ENCODE measurements at regions not wholly inside any gene's neighbourhood (a gene's known extent, or its start where the extent isn't known, plus 50 kb on each side); places are given as distances from the start of the nearest gene placed in this dataset.
"Not testable (repeated sequence)": the region's sequence is repeated elsewhere in the genome, so short reads cannot be mapped to it uniquely, and the experiment has no call there.

DNA sequence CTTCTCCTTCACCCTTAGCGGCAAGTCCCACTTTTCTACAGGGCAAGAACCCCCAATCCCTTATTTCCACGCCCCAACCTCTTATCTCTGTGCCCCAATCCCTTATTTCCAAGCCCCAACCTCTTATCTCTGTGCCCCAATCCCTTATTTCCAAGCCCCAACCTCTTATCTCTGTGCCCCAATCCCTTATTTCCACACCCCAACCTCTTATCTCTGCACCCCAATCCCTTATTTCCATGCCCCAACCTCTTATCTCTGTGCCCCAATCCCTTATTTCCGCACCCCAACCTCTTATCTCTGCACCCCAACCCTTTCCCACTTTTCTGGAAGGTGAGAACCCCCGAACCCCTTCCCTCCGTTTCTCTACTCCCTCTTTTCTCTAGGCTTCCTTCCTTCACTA, 116.1 kb upstream of the GJE1 start:
- DNase-seq (ENCODE audit: missing footprints); ATAC-seq; intact Hi-C loops (cut with DNase I): not testable (repeated sequence)

DNA sequence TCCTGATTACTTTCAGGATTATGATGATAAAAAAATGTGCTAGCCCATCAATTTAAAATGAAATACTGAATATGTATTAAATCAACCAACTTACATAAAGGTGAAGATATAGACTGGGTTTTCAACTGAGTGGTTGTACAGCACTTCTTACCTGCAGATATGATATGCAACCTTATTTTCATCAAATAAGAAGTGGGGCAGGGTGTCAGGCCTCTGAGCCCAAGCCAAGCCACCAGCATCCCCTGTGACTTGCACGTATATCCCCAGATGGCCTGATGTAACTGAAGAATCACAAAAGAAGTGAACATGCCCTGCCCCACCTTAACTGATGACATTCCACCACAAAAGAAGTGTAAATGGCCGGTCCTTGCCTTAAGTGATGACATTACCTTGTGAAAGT, 117.3 kb upstream of the GJE1 start:
- DNase-seq (ENCODE audit: missing footprints); intact Hi-C loops (cut with DNase I); ATAC-seq: not testable (repeated sequence)

DNA sequence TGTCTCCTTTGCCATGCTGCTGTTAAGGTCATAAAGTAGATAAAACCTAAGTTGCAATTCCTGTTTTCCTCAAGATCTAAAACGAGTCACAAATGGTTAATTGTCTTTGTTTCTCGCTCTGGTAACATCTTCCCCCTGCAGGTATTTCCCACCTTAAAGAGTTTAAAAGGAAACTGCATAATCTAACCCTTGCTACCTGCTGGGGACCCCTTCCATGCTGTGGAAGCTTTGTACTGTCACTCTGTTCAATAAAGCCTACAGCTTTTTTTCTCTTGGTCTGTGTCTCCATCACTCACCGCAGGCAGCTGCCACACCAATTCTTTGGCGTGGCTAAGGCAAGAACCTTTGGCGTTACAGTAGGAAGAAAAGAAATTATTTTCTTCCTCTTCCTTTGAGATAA, 117.7 kb upstream of the GJE1 start:
- intact Hi-C loops (cut with DNase I), result no loop called here
- no peak for DNase-seq (ENCODE audit: missing footprints)
- no peak for ATAC-seq

DNA sequence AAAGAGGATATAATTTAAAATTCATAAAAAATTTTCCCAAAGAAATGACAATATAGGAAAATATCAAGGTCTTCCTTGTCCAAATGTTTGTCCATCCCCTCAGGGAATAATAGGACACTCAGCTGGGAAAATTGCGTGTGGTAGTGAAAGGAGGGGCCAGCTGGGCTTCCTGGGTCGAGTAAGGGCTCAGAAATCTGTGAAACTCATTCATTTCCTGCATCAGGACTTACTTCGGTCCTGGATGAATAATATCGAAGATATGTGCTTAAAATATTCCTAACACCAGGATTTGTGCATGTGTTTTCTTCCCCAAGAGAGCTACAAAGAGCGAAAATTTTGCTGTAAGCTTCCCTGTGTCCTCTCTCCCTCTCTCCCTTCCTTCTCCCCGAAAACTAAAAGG, 118.2 kb upstream of the GJE1 start:
- no peak for ATAC-seq
- intact Hi-C loops (cut with DNase I), result no loop called here

DNA sequence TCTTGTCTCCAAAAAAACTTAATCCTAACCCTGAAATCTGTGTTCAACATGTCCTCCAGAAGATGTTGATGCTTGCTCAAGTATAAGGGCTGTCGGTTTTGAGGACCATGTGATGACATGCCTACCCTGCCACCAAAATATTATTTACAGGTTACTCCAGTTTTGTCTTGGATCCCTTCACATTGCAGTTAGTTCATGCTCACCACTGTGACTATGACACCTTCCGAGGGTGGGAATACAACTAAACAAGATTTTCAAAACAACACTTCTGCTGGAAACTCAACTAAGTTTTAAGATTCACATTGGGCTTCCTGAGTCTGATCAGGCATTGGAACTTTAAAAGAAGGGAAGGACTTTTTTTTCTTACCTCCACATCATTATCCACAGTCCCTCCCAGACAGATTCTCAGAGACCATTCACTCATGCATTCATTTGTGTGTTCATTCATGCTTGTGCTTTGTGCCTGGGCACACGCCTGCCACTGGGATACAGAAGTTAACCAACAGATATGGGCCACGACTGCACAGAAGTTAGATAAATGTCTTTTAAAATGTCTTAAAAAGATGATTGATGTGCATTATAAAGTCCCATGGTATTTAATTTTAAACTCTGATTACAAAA, 118.7 kb upstream of the GJE1 start:
- ATAC-seq (no peak), DNase-seq (ENCODE audit: missing footprints) (no peak)
- intact Hi-C loops (cut with DNase I), result no loop called here

More for the DNA sequence above, 118.2 kb upstream of the GJE1 start:
- DNase-seq (ENCODE audit: missing footprints), result no peak

DNA sequence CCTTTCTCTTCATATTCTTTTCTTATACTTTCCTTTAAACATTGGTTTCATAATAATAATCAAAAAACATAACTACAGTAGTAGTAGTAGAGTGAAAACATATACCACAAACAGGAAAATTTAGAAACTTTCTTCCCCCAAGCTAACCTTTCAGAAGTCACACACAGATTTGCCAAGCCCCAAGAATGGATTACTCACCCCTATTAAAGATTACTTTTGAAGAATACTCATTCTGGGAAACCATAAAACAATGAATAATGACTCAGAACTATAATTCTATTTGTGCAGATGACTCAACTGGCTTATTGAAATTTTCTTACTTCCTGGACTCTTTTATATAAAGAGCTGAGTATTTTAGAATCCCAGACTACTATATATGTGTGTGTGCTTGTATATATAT, 119.4 kb upstream of the GJE1 start:
- no peak for ATAC-seq
- DNase-seq (ENCODE audit: missing footprints), result no peak
- intact Hi-C loops (cut with DNase I), result no loop called here

DNA sequence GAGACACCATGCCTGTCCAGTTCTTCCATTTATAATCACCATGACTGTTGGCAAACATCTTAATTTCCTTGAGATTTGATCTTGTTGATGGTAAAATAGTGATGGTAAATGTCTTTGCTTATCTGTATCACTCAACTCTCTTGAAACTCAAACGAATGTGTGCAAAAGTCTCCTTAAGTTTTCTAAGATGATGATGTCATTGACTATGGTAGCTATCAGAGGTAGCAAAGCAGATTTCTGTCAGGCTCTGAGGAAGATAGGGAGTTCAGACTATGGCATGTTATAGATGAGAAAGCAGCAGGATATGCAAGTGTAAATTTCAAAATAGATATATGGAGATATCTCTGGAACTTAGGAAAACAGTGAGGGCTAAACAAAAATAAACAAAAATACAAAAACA, 121.0 kb upstream of the GJE1 start:
- intact Hi-C loops (cut with DNase I), result no loop called here
- no peak for ATAC-seq

DNA sequence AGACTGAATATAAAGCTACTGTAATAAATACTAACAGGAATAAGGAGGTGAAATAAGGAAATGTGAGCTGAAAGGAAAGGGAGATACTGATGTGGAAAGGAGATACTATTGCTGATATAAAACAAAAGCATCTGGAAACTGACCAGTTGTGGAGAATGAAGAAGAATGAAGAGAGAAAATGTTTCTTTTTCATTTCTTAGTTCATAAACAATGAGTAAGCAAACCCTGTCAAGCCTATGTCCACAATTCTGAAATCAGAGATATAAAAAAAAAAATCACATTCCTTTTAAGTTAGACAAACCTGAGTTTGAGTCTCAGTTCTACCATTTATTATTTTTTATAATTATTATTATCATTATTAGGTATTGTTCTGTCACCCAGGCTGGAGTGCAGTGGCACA, 121.6 kb upstream of the GJE1 start:
- DNase-seq (ENCODE audit: missing footprints) (no peak), ATAC-seq (no peak)
- intact Hi-C loops (cut with DNase I), result no loop called here

More for the DNA sequence above, 121.0 kb upstream of the GJE1 start:
- DNase-seq (ENCODE audit: missing footprints), result no peak

DNA sequence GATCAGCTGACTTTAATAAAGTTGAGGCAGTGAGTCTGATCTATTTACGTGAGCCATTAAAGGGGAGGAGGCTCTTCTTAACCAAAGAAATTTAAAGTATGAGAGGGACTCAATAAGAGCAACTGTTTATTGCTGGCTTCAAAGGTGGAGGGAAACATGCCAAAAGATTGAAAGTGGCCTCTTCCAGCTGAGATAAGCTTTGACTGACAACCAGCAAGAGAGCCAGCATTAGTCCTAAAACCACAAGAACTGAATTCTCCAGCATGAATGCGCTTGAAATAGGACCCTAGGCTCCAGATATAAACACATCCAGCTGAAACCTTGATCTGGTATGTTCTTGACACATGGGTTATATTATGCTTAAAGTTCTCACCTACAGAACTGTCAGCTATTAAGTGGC, 123.1 kb upstream of the GJE1 start:
- ATAC-seq, result no peak

DNA sequence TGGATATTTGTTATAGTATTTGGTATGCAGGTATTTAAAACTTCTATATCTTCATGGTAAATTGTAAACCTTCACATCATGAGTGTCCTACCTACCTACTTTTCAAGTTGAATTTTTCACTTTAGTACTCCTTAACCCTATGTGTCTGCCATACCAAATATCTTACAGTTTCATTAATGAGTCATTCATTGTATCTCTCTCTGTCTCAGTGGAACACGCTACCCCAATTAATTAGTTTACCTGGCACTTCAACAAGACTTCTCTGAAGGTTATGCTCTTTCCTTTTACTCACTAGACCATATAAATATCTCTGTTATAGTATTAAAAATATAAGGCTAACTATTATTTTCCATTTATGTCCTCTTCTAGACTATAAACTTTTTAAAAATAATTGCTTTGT, 123.9 kb upstream of the GJE1 start:
- DNase-seq (ENCODE audit: missing footprints), result no peak
- intact Hi-C loops (cut with DNase I), result no loop called here
- ATAC-seq, result no peak

More for the DNA sequence above, 123.1 kb upstream of the GJE1 start:
- no peak for DNase-seq (ENCODE audit: missing footprints)
- intact Hi-C loops (cut with DNase I), result no loop called here

DNA sequence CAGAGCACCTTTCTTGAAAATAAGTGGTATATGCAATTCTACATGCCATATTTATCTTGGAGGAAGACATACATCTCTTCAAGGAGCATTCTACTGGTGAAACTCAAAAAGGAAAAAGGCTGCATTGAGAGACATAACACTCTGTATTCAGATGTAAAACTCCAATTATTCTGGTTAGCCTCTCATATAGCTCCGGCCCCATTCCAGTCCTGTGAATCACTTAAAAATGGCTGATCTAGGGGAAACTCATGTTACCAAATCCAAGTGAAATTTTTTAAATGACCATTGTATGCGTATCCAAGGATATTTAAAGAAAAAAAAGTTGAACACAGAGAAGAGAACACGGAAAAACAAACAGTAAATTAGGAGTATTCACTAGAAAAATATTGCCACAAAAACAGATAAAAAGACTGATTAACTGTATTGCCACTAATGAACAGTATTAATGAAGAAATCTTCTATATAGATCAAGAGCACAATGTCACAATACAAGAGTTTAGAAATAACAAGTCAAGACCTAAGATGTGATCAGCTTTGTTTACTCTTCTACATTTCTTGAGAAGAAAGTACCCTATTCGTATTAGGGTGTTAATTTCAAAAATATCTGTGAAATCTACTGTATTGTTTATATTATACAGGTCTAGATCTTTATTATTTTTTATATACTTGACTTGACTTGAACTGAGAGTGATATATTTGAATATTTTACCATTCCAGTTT, 124.5 kb upstream of the GJE1 start:
- DNase-seq (ENCODE audit: missing footprints), result no peak
- intact Hi-C loops (cut with DNase I), result no loop called here
- no peak for ATAC-seq

DNA sequence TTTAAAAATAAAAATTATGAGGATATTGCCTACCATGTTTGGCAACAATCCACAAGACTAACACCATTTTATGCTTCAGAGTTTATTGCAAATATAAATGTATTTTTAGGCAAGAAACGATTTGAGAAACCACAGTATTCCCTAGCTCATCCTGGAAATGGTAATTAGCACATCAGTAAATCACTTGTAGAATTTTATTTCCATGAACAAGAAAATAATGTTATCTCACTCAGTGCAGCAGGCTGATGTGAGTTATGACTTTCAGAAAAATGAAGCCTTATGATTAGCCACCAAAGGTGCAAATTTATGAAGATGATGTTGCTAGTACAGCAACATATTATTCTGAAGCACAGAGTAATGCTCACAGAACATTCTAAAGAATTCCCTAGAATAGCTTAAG, 127.7 kb upstream of the GJE1 start:
- intact Hi-C loops (cut with DNase I), result no loop called here
- ATAC-seq (no peak), DNase-seq (ENCODE audit: missing footprints) (no peak)

DNA sequence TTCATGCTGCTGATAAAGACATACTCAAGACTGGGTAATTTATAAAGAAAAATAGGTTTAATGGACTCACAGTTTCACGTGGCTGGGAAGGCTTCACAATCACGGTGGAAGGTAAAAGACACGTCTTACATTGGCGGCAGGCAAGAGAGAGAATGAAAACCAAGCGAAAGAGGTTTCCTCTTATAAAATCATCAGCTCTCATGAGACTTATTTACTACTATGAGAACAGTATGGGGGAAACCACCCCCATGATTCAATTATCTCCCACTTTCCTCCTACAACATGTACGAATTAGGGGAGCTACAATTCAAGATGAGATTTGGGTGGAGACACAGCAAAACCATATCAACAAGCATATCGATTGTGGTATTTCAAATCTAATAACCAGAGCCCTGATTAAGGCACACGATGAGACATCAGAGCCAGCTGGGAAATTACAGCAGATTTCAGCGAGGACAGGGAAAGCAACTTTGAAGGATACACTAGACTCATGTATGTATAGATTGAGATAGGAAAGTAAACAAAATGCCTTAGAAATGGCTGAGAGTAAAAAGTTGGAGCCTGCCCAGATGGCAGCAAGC, 129.8 kb upstream of the GJE1 start:
- intact Hi-C loops (cut with DNase I), result no loop called here
- DNase-seq (ENCODE audit: missing footprints) (no peak), ATAC-seq (no peak)

DNA sequence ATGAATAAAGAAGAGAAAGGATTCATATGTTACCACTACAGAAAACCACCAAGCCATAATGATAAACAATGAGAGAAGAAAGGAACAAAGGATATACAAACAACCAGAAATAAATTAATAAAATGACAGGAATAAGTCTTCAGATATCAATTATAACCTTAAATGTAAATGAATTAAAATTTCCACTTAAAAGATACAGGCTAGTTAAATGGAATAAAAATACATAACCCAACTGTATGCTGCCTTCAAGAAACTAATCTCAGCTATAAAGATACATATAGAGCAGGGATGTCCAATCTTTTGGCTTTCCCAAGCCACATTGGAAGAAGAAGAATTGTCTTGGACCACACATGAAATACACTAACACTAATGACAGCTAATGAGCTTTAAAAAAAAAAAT, 135.9 kb upstream of the GJE1 start:
- no peak for ATAC-seq
- intact Hi-C loops (cut with DNase I), result no loop called here
- no peak for DNase-seq (ENCODE audit: missing footprints)

DNA sequence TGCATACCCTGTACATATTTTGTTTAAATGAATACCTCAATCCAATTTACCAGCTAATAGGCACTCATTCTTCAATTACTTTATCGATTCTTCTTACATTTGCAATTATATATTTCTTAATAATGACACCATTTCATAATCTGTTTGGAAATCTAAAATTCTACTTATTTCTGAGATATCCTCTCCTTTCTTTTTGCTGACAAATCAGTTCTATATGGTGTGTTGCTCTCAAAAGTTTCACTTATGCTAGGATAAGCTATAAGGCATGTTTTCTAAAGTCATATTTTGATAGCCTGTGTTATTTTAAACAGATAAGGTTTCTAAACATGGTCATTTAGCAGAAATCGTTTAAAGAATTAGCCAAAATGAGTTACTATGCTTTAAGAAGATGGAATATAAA, 140.6 kb upstream of the GJE1 start:
- DNase-seq (ENCODE audit: missing footprints), result no peak
- no peak for ATAC-seq
- intact Hi-C loops (cut with DNase I), result no loop called here

DNA sequence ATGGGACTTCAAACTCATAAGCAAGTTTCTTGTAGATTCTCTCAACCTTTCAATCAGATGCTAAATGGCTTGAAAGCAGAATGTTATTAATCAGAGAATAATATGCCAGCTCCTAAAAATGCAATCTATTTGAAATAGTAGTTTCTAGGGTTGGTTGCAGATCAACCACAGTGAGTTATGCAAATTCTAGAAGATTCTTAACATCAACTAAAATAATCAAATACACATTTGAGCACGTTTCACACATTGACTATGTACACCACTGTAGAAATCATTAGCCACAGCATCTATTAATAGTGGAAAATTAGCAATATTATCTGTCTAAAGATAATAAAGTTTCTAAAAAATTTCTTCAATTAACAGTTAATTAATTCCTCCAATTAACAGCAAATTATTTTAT, 141.9 kb upstream of the GJE1 start:
- no peak for DNase-seq (ENCODE audit: missing footprints)
- intact Hi-C loops (cut with DNase I), result no loop called here
- ATAC-seq, result no peak

DNA sequence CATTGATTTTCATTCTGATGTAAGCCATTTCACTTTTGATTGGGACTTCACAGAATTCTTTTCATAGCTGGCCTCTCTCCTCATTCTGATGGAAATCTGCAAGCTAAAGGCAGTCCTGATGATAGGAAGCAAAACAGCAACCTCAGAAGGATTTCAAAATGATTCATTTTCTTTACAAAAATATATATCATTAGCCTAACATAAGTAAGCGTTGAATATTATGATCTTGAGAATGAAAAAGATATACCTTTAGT, 143.1 kb upstream of the GJE1 start:
- intact Hi-C loops (cut with DNase I), result no loop called here
- no peak for ATAC-seq
- DNase-seq (ENCODE audit: missing footprints), result no peak

DNA sequence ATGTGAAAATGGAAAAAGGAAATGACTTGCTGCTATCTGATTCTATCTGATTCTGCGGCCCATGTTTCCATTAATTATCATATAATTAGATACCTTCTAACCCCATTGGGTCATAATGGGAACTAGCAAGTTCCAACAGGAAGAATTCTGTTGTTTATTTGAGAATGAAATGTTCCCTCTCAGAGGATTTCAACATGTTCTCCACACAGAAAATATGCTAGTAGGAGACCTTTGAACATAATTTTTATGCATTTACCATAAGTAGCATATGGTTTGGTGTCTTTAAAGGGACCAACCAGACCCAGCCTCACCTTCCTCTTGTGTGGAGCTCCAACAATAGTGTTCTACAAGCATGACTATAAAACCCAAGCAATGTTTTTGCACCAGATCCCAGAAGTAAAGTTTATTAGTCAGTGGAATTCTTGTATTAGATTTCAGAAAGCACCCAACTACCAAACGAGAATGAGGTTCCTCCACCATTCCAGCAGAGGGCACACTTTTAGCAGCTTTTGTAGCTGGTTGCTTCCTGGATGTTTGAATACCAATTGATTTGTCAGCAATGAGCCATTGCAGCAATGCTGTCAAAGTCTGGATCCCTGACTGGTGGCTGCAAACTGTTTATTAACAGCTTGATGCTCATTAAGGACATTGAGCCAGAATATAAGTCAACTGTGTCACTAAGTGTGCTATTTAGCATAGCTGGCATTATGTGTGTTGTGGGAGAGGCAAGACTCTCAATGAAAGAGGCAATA, 143.6 kb upstream of the GJE1 start:
- DNase-seq (ENCODE audit: missing footprints) (no peak), ATAC-seq (no peak)
- intact Hi-C loops (cut with DNase I), result no loop called here

DNA sequence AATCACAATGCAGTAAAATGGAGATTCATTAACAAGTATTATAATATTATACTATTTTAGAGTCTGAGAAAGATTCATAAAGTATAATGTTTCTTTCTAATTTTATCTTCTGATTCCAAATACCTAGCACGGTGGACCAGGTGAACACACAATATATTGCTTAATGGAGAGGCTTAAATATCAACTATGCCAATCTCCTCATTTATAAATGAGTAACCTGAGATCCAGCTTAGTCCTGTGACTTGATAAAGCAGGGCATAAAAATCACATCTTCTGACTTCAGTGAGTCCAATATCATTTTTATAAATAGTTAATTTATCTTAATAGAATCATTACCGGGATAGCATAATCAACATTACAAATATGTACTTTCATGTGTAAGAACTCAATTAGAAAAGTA, 144.4 kb upstream of the GJE1 start:
- ATAC-seq, result no peak
- intact Hi-C loops (cut with DNase I), result no loop called here

DNA sequence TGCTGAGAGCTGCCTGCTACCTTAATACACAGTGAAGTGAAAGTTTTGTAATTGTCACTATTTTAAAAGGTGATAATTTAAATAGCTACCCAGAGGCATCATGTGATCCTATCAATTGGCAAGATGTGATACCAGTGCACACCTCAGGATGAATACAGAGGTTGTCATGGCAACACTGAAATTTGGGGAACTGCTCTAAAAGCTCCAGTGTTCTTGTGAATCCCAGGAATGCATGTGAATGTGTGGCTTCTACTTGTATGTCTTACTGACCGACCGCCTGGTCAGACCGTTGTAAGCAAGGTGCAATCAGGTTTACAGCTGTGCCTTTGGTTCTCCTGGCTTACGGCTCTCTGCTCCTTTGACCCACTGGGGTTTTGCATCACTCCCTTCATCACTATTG, 146.3 kb upstream of the GJE1 start:
- ATAC-seq, result no peak
- intact Hi-C loops (cut with DNase I), result no loop called here
- no peak for DNase-seq (ENCODE audit: missing footprints)

More for the DNA sequence above, 144.4 kb upstream of the GJE1 start:
- no peak for DNase-seq (ENCODE audit: missing footprints)
